Tibial artery (tissue), 4 donors: ENCODE measurements at regions not wholly inside any gene's neighbourhood (a gene's known extent, or its start where the extent isn't known, plus 50 kb on each side); places are given as distances from the start of the nearest gene placed in this dataset.

Experiments used
- DNase-seq, 2 donors: peaks; one replicate each; pipeline ENCODE4 v3.0.0-alpha.2; 2019
- H3K27ac ChIP-seq, 2 donors: fragments of 200-600 bp; sonication (generic) in 1 of 2; 1 replicate in 1 of 2; 2 replicates in 1 of 2; pipeline ENCODE4 v1.5.1; 2018 to 2019; ENCODE audit warnings: mild to moderate bottlenecking in 1 of 2
- H3K27me3 ChIP-seq, 2 donors: fragments of 200-600 bp; sonication (generic) in 1 of 2; one replicate each; pipeline versions ENCODE4 v1.5.1 to v1.6.0; 2016 to 2019
- H3K36me3 ChIP-seq, 3 donors: fragments of 200-600 bp; sonication (generic) in 2 of 3; one replicate each; pipeline ENCODE4 v1.5.1; 2016 to 2019; ENCODE audit warnings: mild to moderate bottlenecking in 2 of 3
- H3K4me1 ChIP-seq, 4 donors: fragments of 200-600 bp; sonication (generic) in 2 of 4; 1 replicate in 3 of 4; 2 replicates in 1 of 4; pipeline ENCODE4 v1.5.1; 2016 to 2019
- H3K4me3 ChIP-seq, 2 donors: fragments of 200-600 bp; sonication (generic) in 1 of 2; 1 replicate in 1 of 2; 2 replicates in 1 of 2; pipeline ENCODE4 v1.5.1; 2018 to 2019; ENCODE audit warnings: mild to moderate bottlenecking in 2 of 2
- H3K9me3 ChIP-seq, 3 donors: fragments of 200-600 bp; sonication (generic) in 1 of 3; one replicate each; pipeline ENCODE4 v1.5.1; 2016 to 2019
- CTCF ChIP-seq, 2 experiments: fragments of 200-600 bp in 1 of 2; fragments of 450-650 bp in 1 of 2; IDR thresholded peaks; one replicate each; pipeline ENCODE4 v1.5.1; 2017 to 2019; ENCODE audit warnings: antibody characterized with exemption in 2 of 2, mild to moderate bottlenecking in 1 of 2, moderate library complexity in 1 of 2
- intact Hi-C: fragments of 100-400 bp; cut with DNase I; formaldehyde crosslinking; loops from one replicate; pipeline ENCODE4 v1.15.0; 2023; ENCODE audit warnings: low total_unique reads

GRCh38 chr13:22108283-22108942 lies 437.5 kb downstream of the FGF9 start:
- Histone ChIP-seq H3K27me3 (no peaks in the 10 kb centered on the region), H3K4me3 (no peak overlapping the region), H3K36me3 (no peaks in the 10 kb centered on the region), H3K4me1 (peaks cover 0 to 54% (median 20%) of the 10 kb centered on the region in 4 donors), H3K9me3 (no peaks in the 10 kb centered on the region), H3K27ac (peak overlapping the region; percentile 70 to 71)
- TF ChIP-seq CTCF (IDR thresholded peaks at IDR 0.05), result no peak
- no peak for DNase-seq
- intact Hi-C loops, result no loop called here

- TF ChIP-seq CTCF (IDR thresholded peaks at IDR 0.05), result no peak
- Histone ChIP-seq H3K27ac (peak overlapping the region; percentile 70 to 71), H3K9me3 (no peaks in the 10 kb centered on the region), H3K4me3 (no peak overlapping the region), H3K36me3 (no peaks in the 10 kb centered on the region), H3K4me1 (peaks cover 0 to 58% (median 20%) of the 10 kb centered on the region in 4 donors), H3K27me3 (no peaks in the 10 kb centered on the region)
- no peak for DNase-seq
- intact Hi-C loops, result no loop called here
These were observed 438.1 kb downstream of the FGF9 start for GRCh38 chr13:22108979-22109378.

- Histone ChIP-seq H3K4me1 (peaks cover 0 to 70% (median 22%) of the 10 kb centered on the region in 4 donors), H3K27me3 (no peaks in the 10 kb centered on the region), H3K36me3 (no peaks in the 10 kb centered on the region), H3K4me3 (no peak overlapping the region), H3K27ac (peak overlapping the region; percentile 70 to 71), H3K9me3 (no peaks in the 10 kb centered on the region)
- intact Hi-C loops, result no loop called here
- peak; percentile 77 to 84 for DNase-seq
- no peak for TF ChIP-seq CTCF (IDR thresholded peaks at IDR 0.05)
These were observed 439.5 kb downstream of the FGF9 start for GRCh38 chr13:22110368-22110767.

- no peak for DNase-seq
- H3K27ac ChIP-seq, result peak overlapping the region; percentile 49 to 71
- H3K27me3 ChIP-seq, result no peaks in the 10 kb centered on the region
- no peaks in the 10 kb centered on the region for H3K9me3 ChIP-seq
- no peaks in the 10 kb centered on the region for H3K36me3 ChIP-seq
- no peak overlapping the region for H3K4me3 ChIP-seq
- no peak for TF ChIP-seq CTCF (IDR thresholded peaks at IDR 0.05)
- intact Hi-C loops, result no loop called here
- peaks cover 0 to 70% (median 24%) of the 10 kb centered on the region in 4 donors for H3K4me1 ChIP-seq
These were observed 440.4 kb downstream of the FGF9 start for GRCh38 chr13:22111152-22111783.

- intact Hi-C loops, result no loop called here
These were observed 441.1 kb downstream of the FGF9 start for GRCh38 chr13:22111961-22112360.

More at GRCh38 chr13:22111961-22112360, 441.1 kb downstream of the FGF9 start:
- Histone ChIP-seq H3K27me3 (no peaks in the 10 kb centered on the region), H3K4me3 (no peak overlapping the region), H3K36me3 (no peaks in the 10 kb centered on the region), H3K9me3 (no peaks in the 10 kb centered on the region), H3K4me1 (peaks cover 0 to 66% (median 23%) of the 10 kb centered on the region in 4 donors), H3K27ac (peak overlapping the region in 1 of 2 donors; percentile 71)
- TF ChIP-seq CTCF (IDR thresholded peaks at IDR 0.05), result no peak
- DNase-seq, result no peak
